ENCODE measurements at regions not wholly inside any gene's neighbourhood (a gene's known extent, or its start where the extent isn't known, plus 50 kb on each side); places are given as distances from the start of the nearest gene placed in this dataset.

GRCh38 chr4:126790633-126791032 lies 842.1 kb upstream of the INTU start:
- ATAC-seq (ENCODE audit: low FRiP score in 2 of 2) (no peak), DNase-seq (no peak)
- Histone ChIP-seq H3K27ac (no peak overlapping the region), H3K9me3 (no peaks in the 10 kb centered on the region), H3K36me3 (no peaks in the 10 kb centered on the region), H3K4me3 (no peak overlapping the region), H3K4me1 (no peaks in the 10 kb centered on the region), H3K27me3 (no peaks in the 10 kb centered on the region)
- TF ChIP-seq EP300 (IDR thresholded peaks at IDR 0.05) (no peak), CTCF (IDR thresholded peaks at IDR 0.05) (no peak), POLR2AphosphoS5 (IDR thresholded peaks at IDR 0.05) (no peak), POLR2A (IDR thresholded peaks at IDR 0.05) (no peak)
- 58 to 76% methylated on average over 1 of the region's 1 CpG for whole genome bisulfite sequencing, 2 donors

- 56 to 64% methylated on average over 2 of the region's 2 CpGs for WGBS, 2 donors
- H3K27me3 ChIP-seq, result no peaks in the 10 kb centered on the region
- no peak overlapping the region for H3K4me3 ChIP-seq
- DNase-seq (no peak), ATAC-seq (ENCODE audit: low FRiP score in 2 of 2) (no peak)
- H3K27ac ChIP-seq, result no peak overlapping the region
- no peaks in the 10 kb centered on the region for H3K4me1 ChIP-seq
- no peaks in the 10 kb centered on the region for H3K9me3 ChIP-seq
- H3K36me3 ChIP-seq, result no peaks in the 10 kb centered on the region
- no peak for TF ChIP-seq CTCF (IDR thresholded peaks at IDR 0.05)
- no peak for TF ChIP-seq POLR2AphosphoS5 (IDR thresholded peaks at IDR 0.05)
- no peak for TF ChIP-seq EP300 (IDR thresholded peaks at IDR 0.05)
- TF ChIP-seq POLR2A (IDR thresholded peaks at IDR 0.05), result no peak
These were observed 838.4 kb upstream of the INTU start for GRCh38 chr4:126794363-126794762.

GRCh38 chr4:126798214-126798613 lies 834.5 kb upstream of the INTU start:
- 89 to 94% methylated on average over 1 of the region's 1 CpG for WGBS, 2 donors
- DNase-seq, result no peak
- no peak for TF ChIP-seq CTCF (IDR thresholded peaks at IDR 0.05)
- no peak for TF ChIP-seq EP300 (IDR thresholded peaks at IDR 0.05)
- no peak for TF ChIP-seq POLR2AphosphoS5 (IDR thresholded peaks at IDR 0.05)
- no peak for TF ChIP-seq POLR2A (IDR thresholded peaks at IDR 0.05)
- H3K9me3 ChIP-seq, result no peaks in the 10 kb centered on the region
- H3K27ac ChIP-seq, result no peak overlapping the region
- H3K4me1 ChIP-seq, result no peaks in the 10 kb centered on the region
- H3K36me3 ChIP-seq, result no peaks in the 10 kb centered on the region
- no peak overlapping the region for H3K4me3 ChIP-seq
- no peaks in the 10 kb centered on the region for H3K27me3 ChIP-seq
- no peak for ATAC-seq (ENCODE audit: low FRiP score in 2 of 2)

GRCh38 chr4:126799416-126799815 lies 833.3 kb upstream of the INTU start:
- H3K27ac ChIP-seq, result no peak overlapping the region

More at GRCh38 chr4:126799416-126799815, 833.3 kb upstream of the INTU start:
- no peak overlapping the region for H3K4me3 ChIP-seq
- no peak for DNase-seq
- H3K4me1 ChIP-seq, result no peaks in the 10 kb centered on the region
- no peaks in the 10 kb centered on the region for H3K9me3 ChIP-seq
- TF ChIP-seq CTCF (IDR thresholded peaks at IDR 0.05), result no peak
- TF ChIP-seq POLR2A (IDR thresholded peaks at IDR 0.05), result no peak
- TF ChIP-seq EP300 (IDR thresholded peaks at IDR 0.05), result no peak
- TF ChIP-seq POLR2AphosphoS5 (IDR thresholded peaks at IDR 0.05), result no peak
- no peaks in the 10 kb centered on the region for H3K27me3 ChIP-seq
- no peak for ATAC-seq (ENCODE audit: low FRiP score in 2 of 2)
- 72 to 78% methylated on average over 2 of the region's 2 CpGs for WGBS, 2 donors
- no peaks in the 10 kb centered on the region for H3K36me3 ChIP-seq
